ENCODE measurements at regions not wholly inside any gene's neighbourhood (a gene's known extent, or its start where the extent isn't known, plus 50 kb on each side); places are given as distances from the start of the nearest gene placed in this dataset.

GRCh38 chr1:87508247-87508787 is 179.6 kb downstream of the LMO4 start:
- ChIA-PET POLR2A (no interaction called here), CTCF (no interaction called here)
- Histone ChIP-seq H3K27me3 (ENCODE audit: control insufficient read depth, insufficient read depth, low read length) (no peaks in the 10 kb centered on the region), H3K36me3 (ENCODE audit: control insufficient read depth, insufficient read depth, low read length) (no peaks in the 10 kb centered on the region), H3K9me3 (ENCODE audit: control insufficient read depth, insufficient read depth, low read depth, low read length) (no peaks in the 10 kb centered on the region), H3K4me1 (ENCODE audit: control insufficient read depth, insufficient read depth, low read length) (no peaks in the 10 kb centered on the region), H3K27ac (ENCODE audit: low read length) (no peak overlapping the region), H3K4me3 (ENCODE audit: low read depth in 2 of 2, low read length in 2 of 2) (no peak overlapping the region)
- no TSS peak for BruUV-seq (replicated peaks)
- intact Hi-C loops (cut with micrococcal nuclease; ENCODE audit: unreplicated experiment) (no loop called here), in situ Hi-C loops (cut with HindIII; ENCODE audit: low pct_unique_long_range_greater_than_20kb, low sequenced_read_pairs) (no loop called here)
- no peak for ATAC-seq
- TF ChIP-seq TCF7L2 (IDR thresholded peaks at IDR 0.05; ENCODE audit: low read depth, low read length) = no peak
- TF ChIP-seq REST (IDR thresholded peaks at IDR 0.05; ENCODE audit: insufficient read depth in 1 of 2, low read depth in 2 of 2, low read length in 1 of 2) = no peak
- no peak for TF ChIP-seq SIN3A (IDR thresholded peaks at IDR 0.05; ENCODE audit: borderline replicate concordance, insufficient read depth, low read depth, low read length)
- TF ChIP-seq CTCF (IDR thresholded peaks at IDR 0.05) = no peak
- no peak for TF ChIP-seq POLR2AphosphoS5 (IDR thresholded peaks at IDR 0.05; ENCODE audit: low read depth, low read length)
- DNase-seq (ENCODE audit: low read depth, low spot score) = no peak

GRCh38 chr1:87510540-87510939 is 181.9 kb downstream of the LMO4 start:
- no peaks in the 10 kb centered on the region for H3K36me3 ChIP-seq (ENCODE audit: control insufficient read depth, insufficient read depth, low read length)
- POLR2A ChIA-PET = no interaction called here
- CTCF ChIA-PET = no interaction called here
- intact Hi-C loops (cut with micrococcal nuclease; ENCODE audit: unreplicated experiment) = no loop called here
- DNase-seq (ENCODE audit: low read depth, low spot score) (no peak), ATAC-seq (no peak)
- no peaks in the 10 kb centered on the region for H3K9me3 ChIP-seq (ENCODE audit: control insufficient read depth, insufficient read depth, low read depth, low read length)
- H3K4me1 ChIP-seq (ENCODE audit: control insufficient read depth, insufficient read depth, low read length) = no peaks in the 10 kb centered on the region
- in situ Hi-C loops (cut with HindIII; ENCODE audit: low pct_unique_long_range_greater_than_20kb, low sequenced_read_pairs) = no loop called here
- no TSS peak for BruUV-seq (replicated peaks)
- no peaks in the 10 kb centered on the region for H3K27me3 ChIP-seq (ENCODE audit: control insufficient read depth, insufficient read depth, low read length)
- H3K27ac ChIP-seq (ENCODE audit: low read length) = no peak overlapping the region
- TF ChIP-seq SIN3A (IDR thresholded peaks at IDR 0.05; ENCODE audit: borderline replicate concordance, insufficient read depth, low read depth, low read length) (no peak), TCF7L2 (IDR thresholded peaks at IDR 0.05; ENCODE audit: low read depth, low read length) (no peak), POLR2AphosphoS5 (IDR thresholded peaks at IDR 0.05; ENCODE audit: low read depth, low read length) (no peak), REST (IDR thresholded peaks at IDR 0.05; ENCODE audit: insufficient read depth in 1 of 2, low read depth in 2 of 2, low read length in 1 of 2) (no peak), CTCF (IDR thresholded peaks at IDR 0.05) (no peak)
- H3K4me3 ChIP-seq (ENCODE audit: low read depth in 2 of 2, low read length in 2 of 2) = no peak overlapping the region

Measured in Panc1 (cell line).